ENCODE measurements at regions not wholly inside any gene's neighbourhood (a gene's known extent, or its start where the extent isn't known, plus 50 kb on each side); places are given as distances from the start of the nearest gene placed in this dataset.
"Not testable (repeated sequence)": the region's sequence is repeated elsewhere in the genome, so short reads cannot be mapped to it uniquely, and the experiment has no call there.

GRCh38 chr18:67386032-67386431 lies 130.5 kb downstream of the DSEL start:
- ChIA-PET CTCF (no interaction called here), POLR2A (no interaction called here)
- no peak overlapping the region for H3K4me3 Mint-ChIP-seq
- Histone ChIP-seq H3K4me3 (ENCODE audit: control insufficient read depth in 1 of 2, extremely low read depth in 1 of 2, low read length in 1 of 2) (no peak overlapping the region), H3K27me3 (replicated peaks in 1 of 2; ENCODE audit: control insufficient read depth in 2 of 2, extremely low read depth in 1 of 2, insufficient read depth in 2 of 2, low read length in 1 of 2) (peaks cover 0 to 10% of the 10 kb centered on the region in 2 experiments), H3K9me3 (no peaks in the 10 kb centered on the region), H3K4me1 (ENCODE audit: control insufficient read depth in 1 of 2, extremely low read depth in 1 of 2, insufficient read depth in 2 of 2, low read length in 2 of 2) (no peaks in the 10 kb centered on the region), H3K36me3 (ENCODE audit: control insufficient read depth in 2 of 2, extremely low read depth in 1 of 2, insufficient read depth in 1 of 2, low read length in 1 of 2) (no peaks in the 10 kb centered on the region), H3K27ac (ENCODE audit: low read length) (no peak overlapping the region)
- no peak overlapping the region for H3K27ac Mint-ChIP-seq
- H3K4me1 Mint-ChIP-seq: no peaks in the 10 kb centered on the region
- H3K36me3 Mint-ChIP-seq: no peaks in the 10 kb centered on the region
- ATAC-seq (replicated peaks in 1 of 4) (no peak), DNase-seq (no peak)
- no peaks in the 10 kb centered on the region for H3K9me3 Mint-ChIP-seq
- 86% methylated on average over 2 of the region's 3 CpGs for WGBS (ENCODE audit: insufficient coverage)
- H3K27me3 Mint-ChIP-seq: no peaks in the 10 kb centered on the region

GRCh38 chr18:67385455-67385854 lies 131.1 kb downstream of the DSEL start:
- Mint-ChIP-seq H3K27ac (no peak overlapping the region), H3K36me3 (no peaks in the 10 kb centered on the region), H3K27me3 (no peaks in the 10 kb centered on the region), H3K4me1 (no peaks in the 10 kb centered on the region), H3K9me3 (no peaks in the 10 kb centered on the region), H3K4me3 (no peak overlapping the region)
- ATAC-seq (replicated peaks in 1 of 4) (no peak), DNase-seq (no peak)
- Histone ChIP-seq H3K36me3 (ENCODE audit: control insufficient read depth in 2 of 2, extremely low read depth in 1 of 2, insufficient read depth in 1 of 2, low read length in 1 of 2) (no peaks in the 10 kb centered on the region), H3K27me3 (replicated peaks in 1 of 2; ENCODE audit: control insufficient read depth in 2 of 2, extremely low read depth in 1 of 2, insufficient read depth in 2 of 2, low read length in 1 of 2) (peaks cover 0 to 10% of the 10 kb centered on the region in 2 experiments), H3K4me1 (ENCODE audit: control insufficient read depth in 1 of 2, extremely low read depth in 1 of 2, insufficient read depth in 2 of 2, low read length in 2 of 2) (no peaks in the 10 kb centered on the region), H3K9me3 (no peaks in the 10 kb centered on the region), H3K27ac (ENCODE audit: low read length) (no peak overlapping the region), H3K4me3 (ENCODE audit: control insufficient read depth in 1 of 2, extremely low read depth in 1 of 2, low read length in 1 of 2) (no peak overlapping the region)
- POLR2A ChIA-PET: no interaction called here
- CTCF ChIA-PET: no interaction called here
- 66% methylated on average over 4 of the region's 6 CpGs for WGBS (ENCODE audit: insufficient coverage)

- H3K27ac ChIP-seq (ENCODE audit: low read length); H3K27ac Mint-ChIP-seq; H3K9me3 ChIP-seq; H3K4me3 Mint-ChIP-seq; DNase-seq; H3K36me3 ChIP-seq (ENCODE audit: control insufficient read depth in 2 of 2, extremely low read depth in 1 of 2, insufficient read depth in 1 of 2, low read length in 1 of 2); H3K4me1 ChIP-seq (ENCODE audit: control insufficient read depth in 1 of 2, extremely low read depth in 1 of 2, insufficient read depth in 2 of 2, low read length in 2 of 2); CTCF ChIA-PET; H3K9me3 Mint-ChIP-seq; H3K4me1 Mint-ChIP-seq; H3K4me3 ChIP-seq (ENCODE audit: control insufficient read depth in 1 of 2, extremely low read depth in 1 of 2, low read length in 1 of 2); ATAC-seq (replicated peaks in 1 of 4); H3K27me3 ChIP-seq (replicated peaks in 1 of 2; ENCODE audit: control insufficient read depth in 2 of 2, extremely low read depth in 1 of 2, insufficient read depth in 2 of 2, low read length in 1 of 2); H3K27me3 Mint-ChIP-seq; H3K36me3 Mint-ChIP-seq: not testable (repeated sequence)
- WGBS (ENCODE audit: insufficient coverage): 0% methylated on average over 1 of the region's 3 CpGs
- POLR2A ChIA-PET: interaction anchor here in 1 of 2 donors (0.6 kb wide), 1 partner anchor 236 kb away, joined by 3 read pairs; no protein-coding TSS in a partner anchor
Observed at GRCh38 chr18:67384057-67384456, 132.5 kb downstream of the DSEL start.

GRCh38 chr18:67381608-67382150 lies 134.8 kb downstream of the DSEL start:
- DNase-seq (no peak), ATAC-seq (replicated peaks in 1 of 4) (no peak)
- no peak overlapping the region for H3K4me3 Mint-ChIP-seq
- H3K36me3 Mint-ChIP-seq: no peaks in the 10 kb centered on the region
- CTCF ChIA-PET: no interaction called here
- H3K4me1 ChIP-seq (ENCODE audit: control insufficient read depth in 1 of 2, extremely low read depth in 1 of 2, insufficient read depth in 2 of 2, low read length in 2 of 2): no peaks in the 10 kb centered on the region
- no peaks in the 10 kb centered on the region for H3K9me3 Mint-ChIP-seq
- H3K4me3 ChIP-seq (ENCODE audit: control insufficient read depth in 1 of 2, extremely low read depth in 1 of 2, low read length in 1 of 2): no peak overlapping the region
- peaks cover 0 to 10% of the 10 kb centered on the region in 2 experiments for H3K27me3 ChIP-seq (replicated peaks in 1 of 2; ENCODE audit: control insufficient read depth in 2 of 2, extremely low read depth in 1 of 2, insufficient read depth in 2 of 2, low read length in 1 of 2)
- H3K27me3 Mint-ChIP-seq: no peaks in the 10 kb centered on the region
- POLR2A ChIA-PET: interaction anchor here in 1 of 2 donors (0.5 to 0.6 kb wide), 2 partner anchors 11 to 811 kb away, joined by 3 read pairs; no protein-coding TSS in a partner anchor
- H3K9me3 ChIP-seq: no peaks in the 10 kb centered on the region
- no peak overlapping the region for H3K27ac Mint-ChIP-seq
- no peak overlapping the region for H3K27ac ChIP-seq (ENCODE audit: low read length)
- 88% methylated on average over 10 of the region's 10 CpGs for WGBS (ENCODE audit: insufficient coverage)
- H3K36me3 ChIP-seq (ENCODE audit: control insufficient read depth in 2 of 2, extremely low read depth in 1 of 2, insufficient read depth in 1 of 2, low read length in 1 of 2): no peaks in the 10 kb centered on the region
- no peaks in the 10 kb centered on the region for H3K4me1 Mint-ChIP-seq

GRCh38 chr18:67380867-67381266 lies 135.7 kb downstream of the DSEL start:
- no peak overlapping the region for H3K4me3 Mint-ChIP-seq
- H3K27ac Mint-ChIP-seq: no peak overlapping the region
- no peaks in the 10 kb centered on the region for H3K9me3 ChIP-seq
- no peaks in the 10 kb centered on the region for H3K4me1 ChIP-seq (ENCODE audit: control insufficient read depth in 1 of 2, extremely low read depth in 1 of 2, insufficient read depth in 2 of 2, low read length in 2 of 2)
- H3K27me3 Mint-ChIP-seq: no peaks in the 10 kb centered on the region
- H3K4me3 ChIP-seq (ENCODE audit: control insufficient read depth in 1 of 2, extremely low read depth in 1 of 2, low read length in 1 of 2): no peak overlapping the region
- no peaks in the 10 kb centered on the region for H3K36me3 ChIP-seq (ENCODE audit: control insufficient read depth in 2 of 2, extremely low read depth in 1 of 2, insufficient read depth in 1 of 2, low read length in 1 of 2)
- CTCF ChIA-PET: no interaction called here
- H3K27ac ChIP-seq (ENCODE audit: low read length): no peak overlapping the region
- WGBS (ENCODE audit: insufficient coverage): 75% methylated on average over 1 of the region's 3 CpGs
- POLR2A ChIA-PET: no interaction called here
- DNase-seq (no peak), ATAC-seq (replicated peaks in 1 of 4) (no peak)
- H3K27me3 ChIP-seq (replicated peaks in 1 of 2; ENCODE audit: control insufficient read depth in 2 of 2, extremely low read depth in 1 of 2, insufficient read depth in 2 of 2, low read length in 1 of 2): peaks cover 0 to 10% of the 10 kb centered on the region in 2 experiments
- no peaks in the 10 kb centered on the region for H3K9me3 Mint-ChIP-seq
- no peaks in the 10 kb centered on the region for H3K36me3 Mint-ChIP-seq
- no peaks in the 10 kb centered on the region for H3K4me1 Mint-ChIP-seq

- Mint-ChIP-seq H3K9me3 (no peaks in the 10 kb centered on the region), H3K4me1 (no peaks in the 10 kb centered on the region), H3K27me3 (no peaks in the 10 kb centered on the region), H3K4me3 (no peak overlapping the region), H3K36me3 (no peaks in the 10 kb centered on the region), H3K27ac (no peak overlapping the region)
- ChIA-PET CTCF (no interaction called here), POLR2A (no interaction called here)
- Histone ChIP-seq H3K4me3 (ENCODE audit: control insufficient read depth in 1 of 2, extremely low read depth in 1 of 2, low read length in 1 of 2) (no peak overlapping the region), H3K27ac (ENCODE audit: low read length) (no peak overlapping the region), H3K27me3 (replicated peaks in 1 of 2; ENCODE audit: control insufficient read depth in 2 of 2, extremely low read depth in 1 of 2, insufficient read depth in 2 of 2, low read length in 1 of 2) (peaks cover 0 to 10% of the 10 kb centered on the region in 2 experiments), H3K4me1 (ENCODE audit: control insufficient read depth in 1 of 2, extremely low read depth in 1 of 2, insufficient read depth in 2 of 2, low read length in 2 of 2) (no peaks in the 10 kb centered on the region), H3K36me3 (ENCODE audit: control insufficient read depth in 2 of 2, extremely low read depth in 1 of 2, insufficient read depth in 1 of 2, low read length in 1 of 2) (no peaks in the 10 kb centered on the region), H3K9me3 (no peaks in the 10 kb centered on the region)
- ATAC-seq (replicated peaks in 1 of 4) (no peak), DNase-seq (no peak)
- WGBS (ENCODE audit: insufficient coverage): no CpG with 5 or more reads among the region's 2 CpGs
Observed at GRCh38 chr18:67379981-67380380, 136.5 kb downstream of the DSEL start.

- ChIA-PET POLR2A (no interaction called here), CTCF (no interaction called here)
- no peaks in the 10 kb centered on the region for H3K4me1 Mint-ChIP-seq
- Histone ChIP-seq H3K4me1 (ENCODE audit: control insufficient read depth in 1 of 2, extremely low read depth in 1 of 2, insufficient read depth in 2 of 2, low read length in 2 of 2) (no peaks in the 10 kb centered on the region), H3K27me3 (replicated peaks in 1 of 2; ENCODE audit: control insufficient read depth in 2 of 2, extremely low read depth in 1 of 2, insufficient read depth in 2 of 2, low read length in 1 of 2) (peaks cover 0 to under 1% of the 10 kb centered on the region in 2 experiments), H3K4me3 (ENCODE audit: control insufficient read depth in 1 of 2, extremely low read depth in 1 of 2, low read length in 1 of 2) (no peak overlapping the region), H3K36me3 (ENCODE audit: control insufficient read depth in 2 of 2, extremely low read depth in 1 of 2, insufficient read depth in 1 of 2, low read length in 1 of 2) (no peaks in the 10 kb centered on the region), H3K27ac (ENCODE audit: low read length) (no peak overlapping the region), H3K9me3 (no peaks in the 10 kb centered on the region)
- no peak for ATAC-seq (replicated peaks in 1 of 4)
- H3K9me3 Mint-ChIP-seq: no peaks in the 10 kb centered on the region
- WGBS (ENCODE audit: insufficient coverage): 44% methylated on average over 1 of the region's 2 CpGs
- H3K27ac Mint-ChIP-seq: no peak overlapping the region
- no peaks in the 10 kb centered on the region for H3K36me3 Mint-ChIP-seq
- no peak overlapping the region for H3K4me3 Mint-ChIP-seq
- no peaks in the 10 kb centered on the region for H3K27me3 Mint-ChIP-seq
- no peak for DNase-seq
Observed at GRCh38 chr18:67376372-67376771, 140.1 kb downstream of the DSEL start.

Data from T-cell (primary cell).